H9 (cell line): ENCODE measurements at regions not wholly inside any gene's neighbourhood (a gene's known extent, or its start where the extent isn't known, plus 50 kb on each side); places are given as distances from the start of the nearest gene placed in this dataset.

Source experiments
- DNase-seq: peaks from one replicate; pipeline ENCODE4 v3.0.0-alpha.2; 2017
- H2AFZ ChIP-seq: one replicate; pipeline ENCODE4 v1.6.1; 2013; ENCODE audit warnings: mild to moderate bottlenecking, low read length, control low read depth, moderate library complexity
- H2AK5ac ChIP-seq: 2 replicates; pipeline ENCODE4 v1.6.1; 2013; ENCODE audit warnings: low read length, control low read depth, mixed read lengths; ENCODE audit not compliant: insufficient read length
- H2BK120ac ChIP-seq: one replicate; pipeline ENCODE4 v1.6.1; 2013; ENCODE audit warnings: low read depth, mild to moderate bottlenecking, low read length, control low read depth, inconsistent platforms; ENCODE audit not compliant: poor library complexity, severe bottlenecking
- H2BK12ac ChIP-seq: 2 replicates; pipeline ENCODE4 v1.6.1; 2013; ENCODE audit warnings: low read length, control low read depth, mixed read lengths, low read depth; ENCODE audit not compliant: insufficient read length
- H2BK15ac ChIP-seq: 2 replicates; pipeline ENCODE4 v1.6.1; 2013; ENCODE audit warnings: low read depth, low read length, control low read depth
- H2BK20ac ChIP-seq: one replicate; pipeline ENCODE4 v1.6.1; 2013; ENCODE audit warnings: low read depth, mild to moderate bottlenecking, low read length, control low read depth, inconsistent platforms; ENCODE audit not compliant: poor library complexity, severe bottlenecking
- H2BK5ac ChIP-seq: 2 replicates; pipeline ENCODE4 v1.6.1; 2013; ENCODE audit warnings: low read length, control low read depth, mixed read lengths; ENCODE audit not compliant: insufficient read length
- H3K14ac ChIP-seq: 2 replicates; pipeline ENCODE4 v1.6.1; 2013; ENCODE audit warnings: low read length, control low read depth; ENCODE audit not compliant: insufficient read depth
- H3K18ac ChIP-seq: 2 replicates; pipeline ENCODE4 v1.6.1; 2013; ENCODE audit warnings: low read depth, mild to moderate bottlenecking, mixed read lengths, low read length, control low read depth; ENCODE audit not compliant: insufficient read length
- H3K23ac ChIP-seq: 2 replicates; pipeline ENCODE4 v1.6.1; 2013; ENCODE audit warnings: low read length, control low read depth, mixed read lengths, low read depth; ENCODE audit not compliant: insufficient read length
- H3K23me2 ChIP-seq: 2 replicates; pipeline ENCODE4 v1.6.1; 2013; ENCODE audit warnings: low read depth, mild to moderate bottlenecking, mixed read lengths, low read length, control low read depth; ENCODE audit not compliant: insufficient read length, poor library complexity, severe bottlenecking
- H3K27ac ChIP-seq: 2 replicates; pipeline ENCODE4 v1.5.1; 2013; ENCODE audit warnings: low read length, control low read depth, mixed read lengths, low read depth; ENCODE audit not compliant: insufficient read length
- H3K27me3 ChIP-seq: 2 replicates; pipeline ENCODE4 v1.6.1; 2013; ENCODE audit warnings: low read length, control low read depth, inconsistent platforms; ENCODE audit not compliant: insufficient read depth
- H3K4ac ChIP-seq: 2 replicates; pipeline ENCODE4 v1.6.1; 2013; ENCODE audit warnings: low read depth, mild to moderate bottlenecking, control low read depth, inconsistent platforms, low read length, moderate library complexity
- H3K4me1 ChIP-seq: 2 replicates; pipeline ENCODE4 v1.6.1; 2013; ENCODE audit warnings: low read length, control low read depth, inconsistent platforms; ENCODE audit not compliant: insufficient read depth
- H3K4me2 ChIP-seq: 2 replicates; pipeline ENCODE4 v1.6.1; 2013; ENCODE audit warnings: low read length, control low read depth, mixed read lengths; ENCODE audit not compliant: insufficient read length, insufficient read depth
- H3K56ac ChIP-seq: 2 replicates; pipeline ENCODE4 v1.6.1; 2013; ENCODE audit warnings: low read depth, mild to moderate bottlenecking, mixed read lengths, low read length, control low read depth; ENCODE audit not compliant: insufficient read length
- H3K79me1 ChIP-seq: 2 replicates; pipeline ENCODE4 v1.6.1; 2013; ENCODE audit warnings: low read depth, mild to moderate bottlenecking, moderate library complexity, low read length, control low read depth, inconsistent platforms; ENCODE audit not compliant: insufficient read depth, poor library complexity, severe bottlenecking
- H3K79me2 ChIP-seq: 2 replicates; pipeline ENCODE4 v1.6.1; 2013; ENCODE audit warnings: low read length, control low read depth, inconsistent platforms; ENCODE audit not compliant: insufficient read depth
- H3K9ac ChIP-seq: 2 replicates; pipeline ENCODE4 v1.6.1; 2013; ENCODE audit warnings: low read length, control low read depth, mixed read lengths; ENCODE audit not compliant: insufficient read length; ENCODE audit errors: extremely low read depth
- H3K9me3 ChIP-seq: one replicate; pipeline ENCODE4 v1.6.1; 2013; ENCODE audit warnings: low read depth, low read length, inconsistent platforms; ENCODE audit not compliant: control insufficient read depth
- H3T11ph ChIP-seq: one replicate; pipeline ENCODE4 v1.6.1; 2013; ENCODE audit warnings: mild to moderate bottlenecking, low read length, control low read depth, inconsistent platforms
- H4K20me1 ChIP-seq: one replicate; pipeline ENCODE4 v1.6.1; 2013; ENCODE audit not compliant: control insufficient read depth, insufficient read length, insufficient read depth
- H4K5ac ChIP-seq: 2 replicates; pipeline ENCODE4 v1.6.1; 2013; ENCODE audit warnings: low read depth, mild to moderate bottlenecking, mixed read lengths, low read length, control low read depth; ENCODE audit not compliant: insufficient read length
- H4K8ac ChIP-seq: replicated peaks from 2 replicates; pipeline ENCODE4 v1.6.1; 2013; ENCODE audit warnings: low read length, control low read depth, mixed read lengths, low read depth; ENCODE audit not compliant: insufficient read length
- H4K91ac ChIP-seq: 2 replicates; pipeline ENCODE4 v1.6.1; 2013; ENCODE audit warnings: low read depth, mild to moderate bottlenecking, moderate library complexity, mixed read lengths, low read length, control low read depth; ENCODE audit not compliant: insufficient read length
- H3K27ac Mint-ChIP-seq, 3 experiments: 2 replicates in 2 of 3; 3 replicates in 1 of 3; pipeline ENCODE4 v1.8.0; 2020 to 2021; ENCODE audit warnings: mixed read lengths in 3 of 3, mild to moderate bottlenecking in 1 of 3, moderate library complexity in 1 of 3
- H3K27me3 Mint-ChIP-seq: 2 replicates; pipeline ENCODE4 v1.8.0; 2021; ENCODE audit warnings: low read depth, mild to moderate bottlenecking, moderate library complexity, mixed read lengths
- H3K36me3 Mint-ChIP-seq, 3 experiments: 2 replicates in 2 of 3; 3 replicates in 1 of 3; pipeline ENCODE4 v1.8.0; 2020 to 2021; ENCODE audit warnings: low read depth in 3 of 3, mixed read lengths in 3 of 3; ENCODE audit not compliant: insufficient read depth in 1 of 3
- H3K4me1 Mint-ChIP-seq, 2 experiments: 2 replicates each; pipeline ENCODE4 v1.8.0; 2020; ENCODE audit warnings: mixed read lengths in 2 of 2
- H3K4me3 Mint-ChIP-seq, 2 experiments: 2 replicates in 1 of 2; 3 replicates in 1 of 2; pipeline ENCODE4 v1.8.0; 2020 to 2021; ENCODE audit warnings: mild to moderate bottlenecking in 2 of 2, mixed read lengths in 2 of 2, moderate library complexity in 1 of 2
- H3K9me3 Mint-ChIP-seq, 2 experiments: 2 replicates in 1 of 2; 3 replicates in 1 of 2; pipeline ENCODE4 v1.8.0; 2020; ENCODE audit warnings: mild to moderate bottlenecking in 2 of 2, mixed read lengths in 2 of 2, moderate library complexity in 1 of 2
- CTCF ChIP-seq: fragments of 200-600 bp; sonication (generic); conservative IDR thresholded peaks from 3 replicates; pipeline ENCODE4 v1.8.0; 2021; ENCODE audit warnings: antibody characterized with exemption, mild to moderate bottlenecking
- WGBS: extraction: QIAGEN DNeasy Blood & Tissue Kit; methylation state at CpG from one replicate; pipeline ENCODE4 v1.1.7; 2013; ENCODE audit warnings: missing lambda C conversion rate, low lambda C conversion rate, mixed read lengths; ENCODE audit not compliant: insufficient read length; ENCODE audit errors: extremely low coverage; 5-methylcytosine and 5-hydroxymethylcytosine counted together

GRCh38 chr19:30160426-30160825 is 211.8 kb upstream of the ZNF536 start:
- Histone ChIP-seq H3K4me2 (no peak overlapping the region), H2AK5ac (no peak overlapping the region), H4K20me1 (no peaks in the 10 kb centered on the region), H4K5ac (no peak overlapping the region), H2BK5ac (no peak overlapping the region), H4K8ac (no peak overlapping the region), H2BK15ac (no peak overlapping the region), H3K23me2 (no peaks in the 10 kb centered on the region), H2BK20ac (no peak overlapping the region), H2AFZ (no peak overlapping the region), H3K18ac (no peak overlapping the region), H3K27ac (no peak overlapping the region), H3K79me2 (no peaks in the 10 kb centered on the region), H4K91ac (no peak overlapping the region), H3K14ac (no peak overlapping the region), H3K79me1 (no peaks in the 10 kb centered on the region), H3K27me3 (no peaks in the 10 kb centered on the region), H3K56ac (no peak overlapping the region), H2BK12ac (no peak overlapping the region), H3K23ac (no peak overlapping the region), H2BK120ac (no peak overlapping the region), H3K4me1 (no peaks in the 10 kb centered on the region), H3T11ph (no peak overlapping the region), H3K9me3 (no peaks in the 10 kb centered on the region), H3K4ac (no peak overlapping the region), H3K9ac (no peak overlapping the region)
- no peak for TF ChIP-seq CTCF
- H3K27me3 Mint-ChIP-seq, result peaks cover 5% of the 10 kb centered on the region
- no CpG with 5 or more reads among the region's 9 CpGs for whole genome bisulfite sequencing
- H3K4me1 Mint-ChIP-seq, result peaks cover 0 to 4% of the 10 kb centered on the region in 2 experiments; a peak in 1 of 4 replicates
- H3K4me3 Mint-ChIP-seq, result no peak overlapping the region
- H3K27ac Mint-ChIP-seq, result no peak overlapping the region
- peaks cover 2 to 3% of the 10 kb centered on the region in 2 experiments; a peak in 2 of 5 replicates for H3K9me3 Mint-ChIP-seq
- no peak for DNase-seq
- H3K36me3 Mint-ChIP-seq, result no peaks in the 10 kb centered on the region
